PC-9 (cell line): ENCODE measurements at regions not wholly inside any gene's neighbourhood (a gene's known extent, or its start where the extent isn't known, plus 50 kb on each side); places are given as distances from the start of the nearest gene placed in this dataset.

Source experiments
- BruUV-seq: library from RNA; stranded (reverse); fragments of 400-500 nt; replicated peaks from 2 replicates; lab custom pipeline; 2021; lab: Mats Ljungman, UMichigan
- CTCF ChIA-PET: fragments of 300-600 bp; sonication (Branson Sonifier 250); formaldehyde crosslinking; loops from one replicate; lab custom pipeline; 2022; ENCODE audit warnings: antibody characterized with exemption; lab: Charles Lee
- POLR2A ChIA-PET: fragments of 300-600 bp; sonication (Branson Sonifier 250); formaldehyde crosslinking; loops from one replicate; lab custom pipeline; 2022; ENCODE audit warnings: antibody characterized with exemption; ENCODE audit not compliant: unreplicated experiment; lab: Charles Lee
- DNase-seq, 2 experiments: peaks; one replicate each; pipeline versions ENCODE4 v3.0.0 to v3.0.0-alpha.2; 2015 to 2022; ENCODE audit warnings: mixed read lengths in 1 of 2
- H2AFZ ChIP-seq: fragments of 200-600 bp; sonication (generic); 2 replicates; pipeline ENCODE4 v1.8.1; 2017; ENCODE audit warnings: antibody characterized with exemption
- H3F3A ChIP-seq: fragments of 200-600 bp; sonication (generic); 2 replicates; pipeline ENCODE4 v1.8.1; 2017; ENCODE audit warnings: antibody characterized with exemption, mild to moderate bottlenecking, low read depth; ENCODE audit not compliant: insufficient read depth
- H3K27ac ChIP-seq: fragments of 200-600 bp; sonication (generic); 2 replicates; pipeline ENCODE4 v1.6.1; 2016; ENCODE audit warnings: mixed run types
- H3K27me3 ChIP-seq: fragments of 200-600 bp; sonication (generic); 2 replicates; pipeline ENCODE4 v1.6.1; 2016; ENCODE audit warnings: low read depth, mixed run types; ENCODE audit not compliant: insufficient read depth
- H3K36me3 ChIP-seq: fragments of 200-600 bp; sonication (generic); 2 replicates; pipeline ENCODE4 v1.6.1; 2016; ENCODE audit warnings: low read depth, mixed run types
- H3K4me1 ChIP-seq: fragments of 200-600 bp; sonication (generic); replicated peaks from 2 replicates; pipeline ENCODE4 v1.6.1; 2016; ENCODE audit warnings: mixed run types; ENCODE audit not compliant: insufficient read depth
- H3K4me2 ChIP-seq: fragments of 200-600 bp; sonication (generic); 2 replicates; pipeline ENCODE4 v1.6.1; 2017; ENCODE audit warnings: mixed run types
- H3K4me3 ChIP-seq: fragments of 200-600 bp; sonication (generic); 2 replicates; pipeline ENCODE4 v1.6.1; 2016; ENCODE audit warnings: mixed run types
- H3K79me2 ChIP-seq: fragments of 200-600 bp; sonication (generic); 2 replicates; pipeline ENCODE4 v1.6.1; 2017; ENCODE audit warnings: low read depth, mixed run types
- H3K9me2 ChIP-seq: fragments of 200-600 bp; sonication (generic); 2 replicates; pipeline ENCODE4 v1.8.1; 2017; ENCODE audit warnings: mild to moderate bottlenecking; ENCODE audit not compliant: insufficient read depth
- H3K9me3 ChIP-seq: fragments of 200-600 bp; sonication (generic); 2 replicates; pipeline ENCODE4 v1.8.1; 2016; ENCODE audit warnings: low read depth; ENCODE audit not compliant: insufficient read depth
- H4K20me1 ChIP-seq: fragments of 200-600 bp; sonication (generic); 2 replicates; pipeline ENCODE4 v1.8.1; 2017; ENCODE audit not compliant: insufficient read depth
- EZH2 ChIP-seq: fragments of 200-600 bp; sonication (generic); IDR thresholded peaks from 2 replicates; pipeline ENCODE4 v1.8.0; 2017; ENCODE audit warnings: antibody characterized with exemption, low read depth
- intact Hi-C: fragments of 100-400 bp; cut with micrococcal nuclease; formaldehyde crosslinking; loops from one replicate; pipeline ENCODE4 v1.10.0; 2022; ENCODE audit not compliant: unreplicated experiment
- TF ChIP-seq, protein P1 (sequence below): fragments of 200-600 bp; sonication (generic); conservative IDR thresholded peaks from 2 replicates; pipeline ENCODE4 v1.6.1; 2017; ENCODE audit warnings: mixed run types, antibody characterized with exemption, mild to moderate bottlenecking, moderate library complexity

DNA sequence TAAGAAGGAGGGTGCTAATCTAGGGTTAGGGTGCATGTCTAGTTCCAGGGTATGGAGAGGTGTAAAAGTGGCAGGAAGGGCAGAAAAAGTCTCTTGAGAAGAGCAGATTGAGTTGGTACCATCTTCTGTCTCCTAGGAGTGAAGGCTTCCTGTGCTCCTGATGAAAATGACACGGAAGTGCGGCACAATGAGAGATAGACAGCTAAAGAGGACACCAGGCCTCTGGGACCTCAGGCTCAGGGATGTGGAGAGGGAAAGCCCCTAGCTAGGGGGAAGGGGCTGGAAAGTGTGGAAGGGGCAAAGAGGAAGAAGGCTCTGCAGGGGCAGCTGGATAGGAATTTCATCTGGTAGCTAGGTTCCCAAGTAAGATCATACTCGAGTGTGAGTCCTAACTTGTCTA, 498.3 kb upstream of the EEF2KMT start:
- no TSS peak for BruUV-seq
- ChIA-PET POLR2A (no interaction called here), CTCF (no interaction called here)
- Histone ChIP-seq H3K79me2 (no peaks in the 10 kb centered on the region), H3K27ac (no peak overlapping the region), H3K4me3 (no peak overlapping the region), H3K4me1 (no peaks in the 10 kb centered on the region), H3K4me2 (no peak overlapping the region), H3K9me3 (no peaks in the 10 kb centered on the region), H2AFZ (no peak overlapping the region), H4K20me1 (no peaks in the 10 kb centered on the region), H3K9me2 (no peaks in the 10 kb centered on the region), H3F3A (no peaks in the 10 kb centered on the region), H3K27me3 (peaks cover 5% of the 10 kb centered on the region; the same call in 1 of the 2 replicates), H3K36me3 (no peaks in the 10 kb centered on the region)
- no peak for TF ChIP-seq EZH2
- TF ChIP-seq, protein P1, sequence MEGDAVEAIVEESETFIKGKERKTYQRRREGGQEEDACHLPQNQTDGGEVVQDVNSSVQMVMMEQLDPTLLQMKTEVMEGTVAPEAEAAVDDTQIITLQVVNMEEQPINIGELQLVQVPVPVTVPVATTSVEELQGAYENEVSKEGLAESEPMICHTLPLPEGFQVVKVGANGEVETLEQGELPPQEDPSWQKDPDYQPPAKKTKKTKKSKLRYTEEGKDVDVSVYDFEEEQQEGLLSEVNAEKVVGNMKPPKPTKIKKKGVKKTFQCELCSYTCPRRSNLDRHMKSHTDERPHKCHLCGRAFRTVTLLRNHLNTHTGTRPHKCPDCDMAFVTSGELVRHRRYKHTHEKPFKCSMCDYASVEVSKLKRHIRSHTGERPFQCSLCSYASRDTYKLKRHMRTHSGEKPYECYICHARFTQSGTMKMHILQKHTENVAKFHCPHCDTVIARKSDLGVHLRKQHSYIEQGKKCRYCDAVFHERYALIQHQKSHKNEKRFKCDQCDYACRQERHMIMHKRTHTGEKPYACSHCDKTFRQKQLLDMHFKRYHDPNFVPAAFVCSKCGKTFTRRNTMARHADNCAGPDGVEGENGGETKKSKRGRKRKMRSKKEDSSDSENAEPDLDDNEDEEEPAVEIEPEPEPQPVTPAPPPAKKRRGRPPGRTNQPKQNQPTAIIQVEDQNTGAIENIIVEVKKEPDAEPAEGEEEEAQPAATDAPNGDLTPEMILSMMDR = no peak
- intact Hi-C loops = no loop called here
- no peak for DNase-seq

DNA sequence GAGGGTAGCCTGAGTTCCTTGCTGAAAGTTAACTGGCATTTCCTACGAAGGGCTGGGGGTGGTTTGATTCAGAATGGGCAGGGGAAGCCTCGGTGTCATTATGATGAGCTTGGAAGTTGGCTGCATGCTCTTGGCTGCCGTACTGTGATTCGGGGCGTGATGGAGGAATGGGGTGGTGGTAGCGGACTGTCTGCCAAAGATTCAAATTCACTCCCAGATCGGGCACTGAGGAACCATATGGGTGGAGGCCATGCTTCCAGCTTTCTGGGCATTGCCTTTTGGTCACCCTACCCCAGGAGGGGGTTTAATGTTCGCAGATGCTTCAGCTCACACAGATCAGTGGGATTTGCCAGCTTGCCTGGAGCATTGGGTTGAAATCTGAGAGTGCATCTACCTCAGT, 492.8 kb upstream of the EEF2KMT start:
- no peaks in the 10 kb centered on the region for H3K79me2 ChIP-seq
- POLR2A ChIA-PET = no interaction called here
- no peak overlapping the region for H3K4me3 ChIP-seq
- no TSS peak for BruUV-seq
- no peaks in the 10 kb centered on the region for H3F3A ChIP-seq
- no peak for DNase-seq
- no peak overlapping the region for H2AFZ ChIP-seq
- CTCF ChIA-PET = no interaction called here
- TF ChIP-seq, protein P1 = no peak
- no peak for TF ChIP-seq EZH2
- intact Hi-C loops = no loop called here
- no peak overlapping the region for H3K4me2 ChIP-seq
- H3K36me3 ChIP-seq = no peaks in the 10 kb centered on the region
- no peaks in the 10 kb centered on the region for H3K9me3 ChIP-seq
- H4K20me1 ChIP-seq = no peaks in the 10 kb centered on the region
- H3K9me2 ChIP-seq = no peaks in the 10 kb centered on the region
- H3K27me3 ChIP-seq = peaks cover 11% of the 10 kb centered on the region; the same call in 1 of the 2 replicates
- H3K4me1 ChIP-seq = no peaks in the 10 kb centered on the region
- no peak overlapping the region for H3K27ac ChIP-seq

DNA sequence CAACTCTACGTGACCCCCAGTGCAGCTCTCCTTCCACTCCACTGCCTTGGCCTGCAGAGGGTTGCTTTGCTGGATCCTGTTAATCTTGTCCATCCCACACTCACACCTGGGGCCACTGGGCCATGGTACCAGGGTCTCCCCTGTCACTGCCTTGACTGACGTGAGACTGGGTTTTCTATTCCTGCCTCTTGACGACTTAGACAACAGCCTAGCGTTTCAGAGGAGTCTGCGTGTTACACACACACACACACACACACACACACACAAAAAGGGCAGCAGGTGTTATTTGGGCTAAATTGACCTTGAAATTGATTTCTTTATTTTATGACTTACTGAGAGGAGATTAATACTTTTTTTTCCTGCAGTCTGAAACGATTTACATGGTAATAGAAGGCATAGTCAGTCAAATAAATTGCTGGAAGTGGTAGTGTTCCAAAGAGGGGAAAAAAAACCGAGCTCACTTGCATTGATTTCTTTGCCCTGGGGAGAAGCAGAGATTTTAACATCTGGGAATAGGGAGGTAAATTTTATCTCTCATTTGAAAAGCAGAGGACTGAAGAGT, 492.3 kb upstream of the EEF2KMT start:
- Histone ChIP-seq H3K27me3 (peaks cover 11% of the 10 kb centered on the region; the same call in 1 of the 2 replicates), H3K9me2 (no peaks in the 10 kb centered on the region), H3K79me2 (no peaks in the 10 kb centered on the region), H2AFZ (no peak overlapping the region), H3K36me3 (no peaks in the 10 kb centered on the region), H3K9me3 (no peaks in the 10 kb centered on the region), H3K4me1 (no peaks in the 10 kb centered on the region), H3K4me3 (no peak overlapping the region), H3F3A (no peaks in the 10 kb centered on the region), H4K20me1 (no peaks in the 10 kb centered on the region), H3K4me2 (no peak overlapping the region), H3K27ac (no peak overlapping the region)
- ChIA-PET POLR2A (no interaction called here), CTCF (no interaction called here)
- intact Hi-C loops = no loop called here
- BruUV-seq = no TSS peak
- DNase-seq = no peak
- TF ChIP-seq, protein P1 = no peak
- TF ChIP-seq EZH2 = no peak
